ENCODE measurements at regions not wholly inside any gene's neighbourhood (a gene's known extent, or its start where the extent isn't known, plus 50 kb on each side); places are given as distances from the start of the nearest gene placed in this dataset.

GRCh38 chr12:90199006-90199405 is 490.4 kb upstream of the ATP2B1 start:
- no peaks in the 10 kb centered on the region for H3K27me3 ChIP-seq (replicated peaks; ENCODE audit: control insufficient read depth, insufficient read depth, low read length)
- H3K4me3 ChIP-seq (replicated peaks; ENCODE audit: low read depth, low read length), result no peak overlapping the region
- H3K36me3 ChIP-seq (ENCODE audit: control insufficient read depth, insufficient read depth, low read length), result no peaks in the 10 kb centered on the region
- DNase-seq (ENCODE audit: extremely low read depth, insufficient read length), result no peak
- TF ChIP-seq CTCF (IDR thresholded peaks at IDR 0.05; ENCODE audit: insufficient read depth, low read length, poor library complexity, severe bottlenecking), result no peak

- Histone ChIP-seq H3K27me3 (replicated peaks; ENCODE audit: control insufficient read depth, insufficient read depth, low read length) (no peaks in the 10 kb centered on the region), H3K36me3 (ENCODE audit: control insufficient read depth, insufficient read depth, low read length) (no peaks in the 10 kb centered on the region), H3K4me3 (replicated peaks; ENCODE audit: low read depth, low read length) (no peak overlapping the region)
- TF ChIP-seq CTCF (IDR thresholded peaks at IDR 0.05; ENCODE audit: insufficient read depth, low read length, poor library complexity, severe bottlenecking), result no peak
- DNase-seq (ENCODE audit: extremely low read depth, insufficient read length), result no peak
Observed at GRCh38 chr12:90193500-90193899, 484.9 kb upstream of the ATP2B1 start.

GRCh38 chr12:90188857-90189256 is 480.2 kb upstream of the ATP2B1 start:
- TF ChIP-seq CTCF (IDR thresholded peaks at IDR 0.05; ENCODE audit: insufficient read depth, low read length, poor library complexity, severe bottlenecking), result no peak
- no peaks in the 10 kb centered on the region for H3K36me3 ChIP-seq (ENCODE audit: control insufficient read depth, insufficient read depth, low read length)
- H3K27me3 ChIP-seq (replicated peaks; ENCODE audit: control insufficient read depth, insufficient read depth, low read length), result no peaks in the 10 kb centered on the region
- no peak overlapping the region for H3K4me3 ChIP-seq (replicated peaks; ENCODE audit: low read depth, low read length)
- no peak for DNase-seq (ENCODE audit: extremely low read depth, insufficient read length)

GRCh38 chr12:90183201-90183600 is 474.6 kb upstream of the ATP2B1 start:
- no peak for DNase-seq (ENCODE audit: extremely low read depth, insufficient read length)
- TF ChIP-seq CTCF (IDR thresholded peaks at IDR 0.05; ENCODE audit: insufficient read depth, low read length, poor library complexity, severe bottlenecking), result no peak
- no peak overlapping the region for H3K4me3 ChIP-seq (replicated peaks; ENCODE audit: low read depth, low read length)
- H3K27me3 ChIP-seq (replicated peaks; ENCODE audit: control insufficient read depth, insufficient read depth, low read length), result no peaks in the 10 kb centered on the region
- H3K36me3 ChIP-seq (ENCODE audit: control insufficient read depth, insufficient read depth, low read length), result no peaks in the 10 kb centered on the region

- no peak for DNase-seq (ENCODE audit: extremely low read depth, insufficient read length)
- Histone ChIP-seq H3K27me3 (replicated peaks; ENCODE audit: control insufficient read depth, insufficient read depth, low read length) (no peaks in the 10 kb centered on the region), H3K36me3 (ENCODE audit: control insufficient read depth, insufficient read depth, low read length) (no peaks in the 10 kb centered on the region), H3K4me3 (replicated peaks; ENCODE audit: low read depth, low read length) (no peak overlapping the region)
- TF ChIP-seq CTCF (IDR thresholded peaks at IDR 0.05; ENCODE audit: insufficient read depth, low read length, poor library complexity, severe bottlenecking), result no peak
Observed at GRCh38 chr12:90181216-90181615, 472.6 kb upstream of the ATP2B1 start.

GRCh38 chr12:90174956-90175355 is 466.3 kb upstream of the ATP2B1 start:
- Histone ChIP-seq H3K4me3 (replicated peaks; ENCODE audit: low read depth, low read length) (no peak overlapping the region), H3K27me3 (replicated peaks; ENCODE audit: control insufficient read depth, insufficient read depth, low read length) (no peaks in the 10 kb centered on the region; the same call in 1 of the 2 replicates)
- TF ChIP-seq CTCF (IDR thresholded peaks at IDR 0.05; ENCODE audit: insufficient read depth, low read length, poor library complexity, severe bottlenecking), result no peak

More at GRCh38 chr12:90174956-90175355, 466.3 kb upstream of the ATP2B1 start:
- DNase-seq (ENCODE audit: extremely low read depth, insufficient read length), result no peak
- no peaks in the 10 kb centered on the region for H3K36me3 ChIP-seq (ENCODE audit: control insufficient read depth, insufficient read depth, low read length)
